ENCODE measurements at regions not wholly inside any gene's neighbourhood (a gene's known extent, or its start where the extent isn't known, plus 50 kb on each side); places are given as distances from the start of the nearest gene placed in this dataset.

- no peak overlapping the region for H3K4me3 ChIP-seq (ENCODE audit: low read depth, low read length)
- no peak for TF ChIP-seq CTCF (IDR thresholded peaks at IDR 0.05; ENCODE audit: low read depth, low read length, missing control alignments)
- no peak for DNase-seq (ENCODE audit: low read depth)
These were observed 316.9 kb downstream of the DAD1 start for GRCh38 chr14:22271838-22272799.

GRCh38 chr14:22268875-22269274, 320.1 kb downstream of the DAD1 start:
- no peak for DNase-seq (ENCODE audit: low read depth)
- TF ChIP-seq CTCF (IDR thresholded peaks at IDR 0.05; ENCODE audit: low read depth, low read length, missing control alignments), result no peak
- no peak overlapping the region for H3K4me3 ChIP-seq (ENCODE audit: low read depth, low read length)

- no peak for DNase-seq (ENCODE audit: low read depth)
- TF ChIP-seq CTCF (IDR thresholded peaks at IDR 0.05; ENCODE audit: low read depth, low read length, missing control alignments), result no peak
- H3K4me3 ChIP-seq (ENCODE audit: low read depth, low read length), result no peak overlapping the region
These were observed 322.3 kb downstream of the DAD1 start for GRCh38 chr14:22266683-22267082.

GRCh38 chr14:22266142-22266442, 322.9 kb downstream of the DAD1 start:
- no peak overlapping the region for H3K4me3 ChIP-seq (ENCODE audit: low read depth, low read length)
- no peak for TF ChIP-seq CTCF (IDR thresholded peaks at IDR 0.05; ENCODE audit: low read depth, low read length, missing control alignments)
- DNase-seq (ENCODE audit: low read depth), result no peak

- no peak for DNase-seq (ENCODE audit: low read depth)
- TF ChIP-seq CTCF (IDR thresholded peaks at IDR 0.05; ENCODE audit: low read depth, low read length, missing control alignments), result no peak
- H3K4me3 ChIP-seq (ENCODE audit: low read depth, low read length), result no peak overlapping the region
These were observed 323.5 kb downstream of the DAD1 start for GRCh38 chr14:22265319-22266141.

- no peak for DNase-seq (ENCODE audit: low read depth)
- no peak overlapping the region for H3K4me3 ChIP-seq (ENCODE audit: low read depth, low read length)
- TF ChIP-seq CTCF (IDR thresholded peaks at IDR 0.05; ENCODE audit: low read depth, low read length, missing control alignments), result no peak
These were observed 324.3 kb downstream of the DAD1 start for GRCh38 chr14:22264759-22265158.

All from GM12864 (cell line).